IgD-negative memory B cell (primary cell): ENCODE measurements at regions not wholly inside any gene's neighbourhood (a gene's known extent, or its start where the extent isn't known, plus 50 kb on each side); places are given as distances from the start of the nearest gene placed in this dataset.

Experiments
- H3K27ac Mint-ChIP-seq, 3 donors: one replicate each; pipeline ENCODE4 v1.8.0; 2020 to 2022; ENCODE audit warnings: mild to moderate bottlenecking in 3 of 3, mixed read lengths in 3 of 3, moderate library complexity in 1 of 3
- H3K27me3 Mint-ChIP-seq: one replicate; pipeline ENCODE4 v1.8.0; 2021; ENCODE audit warnings: mixed read lengths
- H3K36me3 Mint-ChIP-seq: one replicate; pipeline ENCODE4 v1.8.0; 2020; ENCODE audit warnings: mild to moderate bottlenecking, mixed read lengths
- H3K4me1 Mint-ChIP-seq, 3 donors: one replicate each; pipeline ENCODE4 v1.8.0; 2020 to 2022; ENCODE audit warnings: mixed read lengths in 3 of 3, mild to moderate bottlenecking in 1 of 3
- H3K4me3 Mint-ChIP-seq, 4 donors: one replicate each; pipeline ENCODE4 v1.8.0; 2020 to 2022; ENCODE audit warnings: mild to moderate bottlenecking in 4 of 4, mixed read lengths in 4 of 4, moderate library complexity in 3 of 4
- H3K9me3 Mint-ChIP-seq, 3 donors: one replicate each; pipeline ENCODE4 v1.8.0; 2020 to 2021; ENCODE audit warnings: mixed read lengths in 3 of 3, mild to moderate bottlenecking in 1 of 3

DNA sequence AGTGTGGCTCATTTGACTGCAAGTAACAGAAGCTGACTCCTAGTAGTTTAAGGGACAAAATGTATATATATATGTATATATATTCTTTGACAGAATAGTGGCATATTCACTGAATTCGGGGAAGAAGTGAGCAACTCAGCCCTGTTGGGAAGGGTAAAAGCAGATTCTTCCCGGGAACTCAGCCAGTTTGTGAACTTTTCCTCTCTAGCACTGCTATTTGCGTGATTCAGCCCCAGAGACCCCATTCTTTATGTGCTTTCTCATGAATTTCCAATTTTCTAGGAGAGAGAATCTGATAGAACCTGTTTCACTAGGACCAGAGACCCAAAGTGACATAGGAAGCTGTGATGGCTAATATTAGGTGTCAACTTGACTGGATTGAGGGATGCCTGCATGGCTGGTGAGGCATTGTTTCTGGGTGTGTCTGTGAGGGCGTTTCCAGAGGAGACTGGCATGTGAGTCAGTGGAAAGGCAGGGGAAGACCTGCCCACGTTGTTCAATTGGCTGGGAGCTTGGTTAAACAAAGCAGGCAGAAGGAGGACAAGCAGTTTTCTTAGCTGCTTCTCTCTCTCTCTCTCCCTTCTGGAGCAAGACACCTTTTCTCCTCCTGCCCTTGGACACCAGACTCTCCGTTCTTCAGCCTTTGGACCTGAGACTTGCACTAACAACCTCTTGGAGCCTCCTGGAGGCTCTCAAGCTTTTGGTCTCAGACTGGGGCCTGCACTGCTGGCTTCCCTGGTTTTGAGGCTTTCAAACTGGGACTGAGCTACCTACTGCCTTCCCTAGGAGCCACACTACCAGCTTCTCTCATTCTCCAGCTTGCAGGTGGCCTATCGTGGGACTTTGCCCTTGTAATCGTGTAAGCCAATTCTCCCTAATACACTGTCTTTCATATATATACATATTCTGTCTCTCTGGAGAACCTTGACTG, 93.4 kb upstream of the KCNK1 start:
- no peak overlapping the region for H3K4me3 Mint-ChIP-seq
- H3K9me3 Mint-ChIP-seq, result peaks cover 0 to 2% (median 1%) of the 10 kb centered on the region in 3 donors
- no peaks in the 10 kb centered on the region for H3K27me3 Mint-ChIP-seq
- H3K27ac Mint-ChIP-seq, result no peak overlapping the region
- peaks cover 0 to 2% (median 2%) of the 10 kb centered on the region in 3 donors for H3K4me1 Mint-ChIP-seq
- H3K36me3 Mint-ChIP-seq, result no peaks in the 10 kb centered on the region

DNA sequence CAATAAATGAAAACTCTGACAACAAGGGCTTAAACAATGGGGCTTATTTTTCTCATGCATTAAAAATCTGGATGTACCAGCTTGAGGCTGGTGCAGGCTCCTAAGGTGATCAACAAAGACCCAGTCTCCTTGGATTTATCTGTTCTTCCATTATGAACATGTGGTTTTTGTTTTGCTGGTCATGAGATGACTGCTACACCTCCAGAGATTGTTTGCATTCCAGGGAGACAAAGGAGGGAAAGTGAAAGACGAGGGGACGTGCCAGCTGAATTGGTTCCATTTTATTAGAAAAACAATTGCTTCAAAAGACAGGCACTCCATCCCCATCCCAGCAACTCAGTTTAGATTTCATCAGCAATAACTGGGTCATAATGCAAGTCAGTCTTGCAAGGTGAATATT, 90.9 kb upstream of the KCNK1 start:
- Mint-ChIP-seq H3K4me3 (no peak overlapping the region), H3K27me3 (no peaks in the 10 kb centered on the region), H3K36me3 (no peaks in the 10 kb centered on the region), H3K4me1 (peaks cover 0 to 2% (median 2%) of the 10 kb centered on the region in 3 donors), H3K9me3 (peaks cover 0 to 2% (median 1%) of the 10 kb centered on the region in 3 donors), H3K27ac (no peak overlapping the region)

DNA sequence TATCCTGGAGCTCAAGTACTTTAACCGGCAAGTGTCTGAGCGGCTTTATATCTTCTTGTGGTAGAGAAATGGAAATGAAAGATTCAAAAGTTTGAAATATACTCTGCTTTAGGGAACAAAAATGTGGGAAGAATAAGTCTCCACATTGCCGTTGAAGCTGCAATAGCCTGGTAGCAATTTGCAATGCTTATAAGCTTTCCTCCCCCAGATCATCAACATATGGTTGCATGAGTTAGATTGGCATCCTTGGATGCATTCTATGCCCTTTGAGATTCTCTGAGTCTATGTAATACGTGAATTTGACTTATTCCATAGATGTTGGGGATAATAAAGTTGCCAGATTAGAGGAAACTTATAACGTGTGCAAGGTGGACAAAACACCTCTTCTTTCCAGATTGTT, 86.1 kb upstream of the KCNK1 start:
- Mint-ChIP-seq H3K4me3 (no peak overlapping the region), H3K9me3 (peaks cover 4 to 15% (median 13%) of the 10 kb centered on the region in 3 donors), H3K27me3 (no peaks in the 10 kb centered on the region), H3K27ac (no peak overlapping the region), H3K36me3 (no peaks in the 10 kb centered on the region), H3K4me1 (no peaks in the 10 kb centered on the region)

- Mint-ChIP-seq H3K27me3 (peaks cover 2% of the 10 kb centered on the region), H3K9me3 (peaks cover 4 to 15% (median 13%) of the 10 kb centered on the region in 3 donors), H3K4me1 (no peaks in the 10 kb centered on the region), H3K4me3 (no peak overlapping the region), H3K36me3 (no peaks in the 10 kb centered on the region), H3K27ac (no peak overlapping the region)
These were observed 83.1 kb upstream of the KCNK1 start for GRCh38 chr1:233530665-233531386.

DNA sequence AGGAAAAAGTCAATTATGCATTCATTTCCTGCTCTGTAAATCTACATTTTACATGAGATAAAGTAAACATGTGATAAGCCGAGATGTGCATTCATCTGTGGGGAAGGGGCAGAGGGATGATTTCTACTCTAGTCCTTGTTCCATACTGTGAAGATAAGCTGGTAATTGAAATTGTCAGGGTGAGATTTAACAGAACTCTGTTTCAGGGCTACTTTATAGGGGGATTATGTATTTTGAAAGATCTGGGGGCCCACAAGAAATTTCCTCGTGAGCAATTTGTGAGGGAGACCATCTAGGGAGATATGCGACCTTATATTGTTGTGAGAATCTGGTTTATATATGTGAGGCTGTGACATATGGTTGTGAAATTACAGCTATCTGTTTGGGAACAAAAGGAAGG, 73.1 kb upstream of the KCNK1 start:
- Mint-ChIP-seq H3K27me3 (no peaks in the 10 kb centered on the region), H3K9me3 (peaks cover 0 to 13% (median 0%) of the 10 kb centered on the region in 3 donors), H3K27ac (no peak overlapping the region), H3K36me3 (no peaks in the 10 kb centered on the region), H3K4me3 (no peak overlapping the region), H3K4me1 (no peaks in the 10 kb centered on the region)

DNA sequence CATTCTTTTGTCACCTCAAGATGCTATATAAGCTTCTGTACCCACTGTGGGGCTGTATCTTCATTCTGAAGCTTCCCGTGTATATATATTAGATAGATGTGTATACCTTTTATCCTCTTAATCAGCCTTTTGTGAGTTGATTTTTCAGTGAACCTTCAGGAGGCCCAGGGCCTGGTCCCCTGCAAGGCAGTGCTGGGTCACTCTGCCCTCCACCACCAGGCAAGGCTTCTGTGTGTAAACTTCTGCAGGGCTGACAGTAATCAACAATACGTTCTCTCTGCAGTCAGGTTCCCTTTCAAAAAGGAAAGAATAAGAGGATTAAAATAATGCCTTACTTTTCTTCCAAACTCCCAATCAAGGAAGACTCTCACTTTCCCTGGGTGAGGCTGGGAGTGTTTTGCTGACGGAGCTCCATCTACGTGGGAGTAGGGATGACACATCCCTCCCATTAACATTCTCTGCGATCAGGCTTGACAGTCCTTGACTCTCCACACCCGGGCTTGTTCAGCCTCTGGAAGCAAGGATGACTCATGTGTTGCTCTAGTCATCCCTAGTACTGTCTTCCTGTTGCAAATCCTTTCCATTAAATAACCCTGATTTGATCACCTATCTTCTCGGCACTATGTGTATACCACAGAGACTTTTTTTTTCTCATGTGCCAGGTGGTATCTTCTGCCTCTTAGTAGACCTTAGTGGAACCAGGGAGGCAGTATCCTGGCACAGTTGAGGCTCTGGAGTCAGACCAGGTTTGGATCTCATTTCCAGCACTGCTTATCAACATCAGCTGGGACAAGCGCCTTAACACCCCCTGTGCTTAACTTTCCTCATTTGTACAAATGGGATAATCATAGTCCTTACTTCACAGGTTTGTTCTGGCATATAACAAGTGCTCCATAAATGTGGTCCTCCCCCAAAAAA, 70.3 kb upstream of the KCNK1 start:
- no peaks in the 10 kb centered on the region for H3K36me3 Mint-ChIP-seq
- H3K4me1 Mint-ChIP-seq, result no peaks in the 10 kb centered on the region
- H3K27ac Mint-ChIP-seq, result no peak overlapping the region
- peaks cover 3 to 13% (median 9%) of the 10 kb centered on the region in 3 donors for H3K9me3 Mint-ChIP-seq
- H3K4me3 Mint-ChIP-seq, result no peak overlapping the region
- peaks cover 1% of the 10 kb centered on the region for H3K27me3 Mint-ChIP-seq

DNA sequence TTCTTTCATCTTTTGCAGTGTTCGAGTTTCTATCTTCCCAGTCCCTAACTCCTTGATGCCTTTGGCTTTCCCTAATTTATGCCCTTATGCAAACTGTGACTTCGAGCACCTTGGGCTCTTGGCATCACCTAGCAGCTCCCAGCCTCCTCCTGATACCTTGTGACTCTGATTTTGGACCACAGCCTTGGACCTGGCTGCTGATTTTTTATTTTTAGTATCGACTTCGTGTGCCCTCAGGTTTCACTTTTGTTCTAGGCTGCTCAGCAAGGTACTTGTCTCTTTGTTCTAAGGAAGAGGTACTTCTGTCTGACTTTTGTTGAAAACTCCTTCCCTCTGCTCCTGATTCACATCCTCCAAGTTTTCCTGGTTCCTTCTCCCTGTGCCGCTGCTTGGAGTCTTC, 69.6 kb upstream of the KCNK1 start:
- Mint-ChIP-seq H3K9me3 (peaks cover 3 to 13% (median 9%) of the 10 kb centered on the region in 3 donors), H3K4me1 (no peaks in the 10 kb centered on the region)

DNA sequence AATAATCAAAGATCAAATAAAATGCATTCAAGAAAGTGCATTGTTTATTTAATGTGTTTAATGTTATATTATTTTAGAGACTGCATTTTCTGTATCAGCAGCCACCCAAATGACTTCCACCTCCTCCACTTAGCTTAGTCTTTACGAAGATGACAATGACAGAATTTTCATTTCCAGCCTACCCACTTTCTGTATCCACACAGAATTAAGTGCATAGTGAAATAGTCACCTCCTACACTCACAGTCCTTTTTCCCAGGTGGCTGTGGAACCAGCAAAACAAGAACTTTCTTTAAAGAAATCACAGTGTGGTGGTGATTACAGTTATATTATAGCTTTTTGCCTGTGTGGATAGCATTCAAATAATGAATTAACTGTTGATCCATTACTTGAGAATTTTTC, 66.2 kb upstream of the KCNK1 start:
- Mint-ChIP-seq H3K27me3 (peaks cover 1% of the 10 kb centered on the region), H3K36me3 (no peaks in the 10 kb centered on the region), H3K4me1 (no peaks in the 10 kb centered on the region), H3K4me3 (no peak overlapping the region), H3K9me3 (peaks cover 0 to 9% (median 3%) of the 10 kb centered on the region in 3 donors), H3K27ac (no peak overlapping the region)

More for the DNA sequence above, 69.6 kb upstream of the KCNK1 start:
- H3K27me3 Mint-ChIP-seq, result peaks cover 1% of the 10 kb centered on the region
- H3K4me3 Mint-ChIP-seq, result no peak overlapping the region
- no peaks in the 10 kb centered on the region for H3K36me3 Mint-ChIP-seq
- H3K27ac Mint-ChIP-seq, result no peak overlapping the region

GRCh38 chr1:233549404-233549803, 64.5 kb upstream of the KCNK1 start:
- H3K4me3 Mint-ChIP-seq, result no peak overlapping the region

GRCh38 chr1:233549917-233550316, 64.0 kb upstream of the KCNK1 start:
- no peak overlapping the region for H3K4me3 Mint-ChIP-seq
- H3K4me1 Mint-ChIP-seq, result no peaks in the 10 kb centered on the region
- peaks cover 1% of the 10 kb centered on the region for H3K27me3 Mint-ChIP-seq
- H3K36me3 Mint-ChIP-seq, result no peaks in the 10 kb centered on the region
- no peak overlapping the region for H3K27ac Mint-ChIP-seq
- peaks cover 0 to 9% (median 3%) of the 10 kb centered on the region in 3 donors for H3K9me3 Mint-ChIP-seq

More at GRCh38 chr1:233549404-233549803, 64.5 kb upstream of the KCNK1 start:
- Mint-ChIP-seq H3K27me3 (peaks cover 1% of the 10 kb centered on the region), H3K36me3 (no peaks in the 10 kb centered on the region), H3K4me1 (no peaks in the 10 kb centered on the region), H3K27ac (no peak overlapping the region), H3K9me3 (peaks cover 0 to 9% (median 3%) of the 10 kb centered on the region in 3 donors)

GRCh38 chr1:233554037-233554436, 59.9 kb upstream of the KCNK1 start:
- Mint-ChIP-seq H3K4me1 (no peaks in the 10 kb centered on the region), H3K27ac (no peak overlapping the region), H3K36me3 (no peaks in the 10 kb centered on the region), H3K27me3 (peaks cover 4% of the 10 kb centered on the region), H3K9me3 (no peaks in the 10 kb centered on the region), H3K4me3 (no peak overlapping the region)

DNA sequence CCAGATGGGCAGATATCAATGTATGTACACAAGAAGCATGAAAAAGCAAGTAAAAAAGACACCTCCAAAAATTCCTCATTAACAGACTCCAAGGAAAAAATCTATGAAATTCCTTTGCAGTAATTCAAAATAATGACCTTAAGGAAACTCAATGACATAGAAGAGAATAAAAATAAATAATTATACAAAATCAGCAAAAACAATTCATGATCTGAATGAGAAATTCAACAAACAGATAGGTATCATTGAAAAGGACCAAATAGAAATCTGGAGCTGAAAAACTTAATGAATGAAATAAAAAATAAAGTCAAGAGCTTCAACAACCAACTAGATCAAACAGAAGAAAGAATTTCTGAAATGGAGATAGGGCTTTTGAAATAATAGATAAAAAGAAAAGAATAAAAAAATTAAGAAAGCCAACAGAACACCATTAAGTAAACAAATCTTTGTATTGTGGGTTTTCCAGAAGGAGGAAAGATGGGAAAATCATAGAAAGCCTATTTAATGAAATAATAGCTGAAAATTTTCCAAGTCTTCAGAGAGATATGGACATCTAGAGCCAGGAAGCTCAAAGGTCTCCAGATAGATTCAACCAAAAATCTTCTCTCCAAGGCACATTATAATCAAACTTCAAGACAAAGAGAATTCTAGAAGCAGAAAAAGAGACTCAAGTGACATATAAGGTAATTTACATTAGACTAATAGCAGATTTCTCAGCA, 52.0 kb upstream of the KCNK1 start:
- Mint-ChIP-seq H3K4me1 (no peaks in the 10 kb centered on the region), H3K4me3 (no peak overlapping the region), H3K9me3 (peaks cover 1 to 31% (median 19%) of the 10 kb centered on the region in 3 donors), H3K27me3 (peaks cover 2% of the 10 kb centered on the region), H3K36me3 (no peaks in the 10 kb centered on the region), H3K27ac (no peak overlapping the region)
